HG02759 (cell line): ENCODE measurements at regions not wholly inside any gene's neighbourhood (a gene's known extent, or its start where the extent isn't known, plus 50 kb on each side); places are given as distances from the start of the nearest gene placed in this dataset.
"Not testable (repeated sequence)": the region's sequence is repeated elsewhere in the genome, so short reads cannot be mapped to it uniquely, and the experiment has no call there.

Experiments
- ATAC-seq: cut with Tn5 transposase; IDR thresholded peaks from one replicate; pipeline ENCODE4 v1.9.1; 2021; ENCODE audit warnings: mild to moderate bottlenecking, moderate library complexity; ENCODE audit not compliant: unreplicated experiment

DNA sequence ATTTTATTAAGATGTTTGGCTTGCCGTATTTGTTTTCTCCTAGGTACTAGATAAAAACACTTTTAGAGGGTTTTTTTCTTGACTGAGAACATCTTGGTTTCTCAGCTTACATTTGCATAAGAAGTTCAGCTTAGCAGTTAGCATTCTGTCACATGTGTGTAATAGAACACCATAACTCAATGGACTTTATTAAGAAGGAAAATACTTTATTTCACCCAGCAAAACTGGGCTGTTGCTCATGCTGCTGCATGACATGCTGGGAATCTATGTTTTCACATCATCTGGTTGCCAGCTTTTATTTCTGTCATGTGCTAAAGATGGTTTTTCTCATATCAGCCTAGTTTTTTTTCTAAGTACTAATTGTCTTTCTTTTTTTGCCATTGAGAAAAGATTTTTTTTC, 144.6 kb downstream of the UTRN start:
- ATAC-seq = no peak

GRCh38 chr6:144433446-144433845, 148.3 kb downstream of the UTRN start:
- not testable (repeated sequence) for ATAC-seq

- no peak for ATAC-seq
These were observed 149.3 kb downstream of the UTRN start for GRCh38 chr6:144434308-144434990.

DNA sequence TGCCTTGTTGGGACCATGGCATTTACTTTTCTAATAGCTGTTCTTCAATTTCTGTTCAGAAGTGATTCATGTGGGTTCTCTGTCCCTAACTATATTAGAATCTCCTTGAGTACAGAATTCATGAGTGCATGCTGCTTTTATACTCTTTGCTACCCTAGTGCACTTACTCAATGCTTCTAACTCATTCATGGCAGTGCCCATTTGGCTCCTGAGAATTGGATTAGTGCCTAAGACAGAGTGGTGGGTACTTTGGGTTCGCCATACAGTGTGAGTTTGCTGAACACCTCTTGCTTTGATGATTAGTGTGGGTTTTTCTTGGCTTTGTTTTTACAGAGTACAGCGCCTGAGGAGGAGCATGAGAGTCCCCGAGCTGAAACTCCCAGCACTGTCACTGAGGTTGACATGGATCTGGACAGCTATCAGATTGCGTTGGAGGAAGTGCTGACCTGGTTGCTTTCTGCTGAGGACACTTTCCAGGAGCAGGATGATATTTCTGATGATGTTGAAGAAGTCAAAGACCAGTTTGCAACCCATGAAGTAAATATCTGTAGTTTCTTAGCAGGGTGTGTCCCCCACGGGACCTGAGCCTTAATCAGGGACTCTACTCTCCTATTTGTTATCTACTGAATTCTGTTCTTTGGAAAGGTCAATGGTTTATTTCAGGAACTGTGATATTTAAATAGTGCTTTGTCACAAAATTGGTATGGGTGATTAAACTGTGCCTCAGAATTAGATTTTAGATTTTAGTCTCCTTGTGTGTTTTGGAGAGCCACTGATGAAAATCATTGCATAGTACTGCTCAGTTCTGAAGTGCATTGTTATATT, 150.7 kb downstream of the UTRN start:
- ATAC-seq = no peak

GRCh38 chr6:144437105-144437504, 152.0 kb downstream of the UTRN start:
- no peak for ATAC-seq

GRCh38 chr6:144438103-144438502, 153.0 kb downstream of the UTRN start:
- ATAC-seq = no peak

- ATAC-seq = no peak
These were observed 153.9 kb downstream of the UTRN start for GRCh38 chr6:144439016-144439415.

DNA sequence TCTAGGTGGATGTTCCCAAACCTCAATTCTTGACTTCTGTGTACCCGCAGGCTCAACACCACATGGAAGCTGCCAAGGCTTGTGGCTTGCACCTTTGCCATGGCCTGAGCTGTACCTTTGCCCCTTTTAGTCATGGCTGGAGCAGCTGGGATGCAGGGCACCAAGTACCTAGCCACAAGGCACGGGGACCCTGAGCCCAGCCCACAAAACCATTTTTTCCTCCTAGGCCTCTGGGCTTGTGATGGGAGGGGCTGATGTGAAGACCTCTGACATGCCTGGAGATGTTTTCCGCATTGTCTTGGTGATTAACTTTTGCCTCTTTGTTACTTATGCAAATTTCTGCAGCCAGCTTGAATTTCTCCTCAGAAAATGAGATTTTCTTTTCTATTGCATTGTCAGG, 156.7 kb downstream of the UTRN start:
- not testable (repeated sequence) for ATAC-seq

DNA sequence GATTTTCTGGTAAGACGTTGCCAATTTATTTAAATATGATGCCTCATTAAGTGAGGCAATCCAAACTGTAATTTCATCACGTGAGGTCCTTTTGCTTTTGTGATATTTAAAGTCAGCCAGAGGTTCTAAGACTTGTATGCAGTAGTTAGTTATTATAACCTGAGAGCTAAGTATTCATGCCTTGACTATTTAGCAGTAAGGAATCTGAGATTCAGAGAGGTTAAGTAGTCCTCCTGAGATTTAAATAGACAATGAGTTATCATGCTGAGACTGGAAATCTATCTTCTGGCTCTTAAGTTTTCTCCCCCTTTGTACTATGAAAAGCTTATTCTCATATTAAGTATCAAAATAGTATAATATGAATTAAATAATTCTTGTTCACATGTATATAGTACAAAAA, 158.0 kb downstream of the UTRN start:
- ATAC-seq = no peak

DNA sequence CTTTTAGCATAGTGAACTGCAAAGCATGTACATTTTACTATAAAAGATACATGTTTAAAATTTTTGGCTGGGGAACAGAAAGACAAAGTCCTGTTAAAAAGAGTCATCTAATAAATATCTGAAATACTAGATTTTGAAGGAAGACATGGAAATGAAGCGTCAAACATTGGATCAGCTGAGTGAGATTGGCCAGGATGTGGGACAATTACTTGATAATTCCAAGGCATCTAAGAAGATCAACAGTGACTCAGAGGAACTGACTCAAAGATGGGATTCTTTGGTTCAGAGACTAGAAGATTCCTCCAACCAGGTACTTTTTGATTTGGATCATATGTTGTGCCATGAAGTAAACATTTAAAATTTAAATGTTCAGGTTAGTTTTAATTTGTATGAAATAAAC, 162.3 kb downstream of the UTRN start:
- ATAC-seq = no peak

GRCh38 chr6:144449218-144449617, 164.1 kb downstream of the UTRN start:
- ATAC-seq = no peak

- ATAC-seq = no peak
These were observed 164.9 kb downstream of the UTRN start for GRCh38 chr6:144449911-144450597.

DNA sequence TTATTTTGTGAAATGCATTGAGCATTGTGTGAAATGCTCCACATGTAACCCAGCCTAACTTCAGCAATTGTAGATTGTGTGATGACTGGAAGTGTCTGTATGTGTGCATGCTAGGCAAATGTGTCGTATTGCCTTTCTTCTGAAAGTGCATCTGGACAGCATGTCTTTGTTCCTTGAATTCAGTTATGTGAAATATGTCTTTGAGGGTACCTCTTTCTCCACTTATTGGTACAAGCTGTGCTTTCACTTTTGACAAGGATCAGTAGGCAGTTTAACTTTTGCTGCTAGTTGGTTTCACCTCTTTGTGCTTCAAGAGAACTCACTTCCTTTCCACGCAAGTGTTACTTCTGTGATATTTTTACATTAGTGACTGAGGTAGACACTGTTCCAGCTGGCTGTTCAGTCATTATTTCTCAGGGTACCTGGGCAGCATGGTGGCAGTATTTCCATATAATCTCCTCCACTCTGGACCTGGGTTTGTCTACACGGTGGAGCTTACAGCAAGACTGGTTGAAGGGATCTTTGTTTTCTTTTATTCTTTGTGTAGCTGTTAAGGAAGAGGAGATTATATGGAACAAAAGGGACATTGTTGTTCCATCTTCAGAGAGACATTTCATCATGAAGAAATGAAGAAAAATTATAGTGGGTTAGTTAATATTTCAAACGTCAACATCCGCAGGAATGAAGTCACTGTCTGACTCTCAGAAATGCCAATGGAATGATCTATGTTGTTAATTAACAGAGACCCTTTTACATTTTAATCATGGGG, 175.4 kb downstream of the UTRN start:
- ATAC-seq = peak; percentile 63

DNA sequence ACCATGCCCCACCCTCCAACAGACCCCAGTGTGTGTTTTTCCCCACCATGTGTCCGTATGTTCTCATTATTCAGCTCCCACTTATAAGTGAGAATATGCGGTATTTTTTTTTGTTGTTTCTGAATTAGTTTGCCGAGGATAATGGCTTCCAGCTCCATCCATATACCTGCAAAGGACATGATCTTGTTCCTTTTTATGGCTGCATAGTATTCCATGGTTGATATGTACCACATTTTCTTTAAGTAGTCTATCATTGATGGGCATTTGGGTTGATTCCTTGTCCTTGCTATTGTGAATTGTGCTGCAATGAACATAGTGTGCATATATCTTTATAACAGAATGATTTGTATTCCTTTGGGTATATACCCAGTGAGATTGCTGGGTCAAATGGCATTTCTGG, 176.9 kb downstream of the UTRN start:
- no peak for ATAC-seq

DNA sequence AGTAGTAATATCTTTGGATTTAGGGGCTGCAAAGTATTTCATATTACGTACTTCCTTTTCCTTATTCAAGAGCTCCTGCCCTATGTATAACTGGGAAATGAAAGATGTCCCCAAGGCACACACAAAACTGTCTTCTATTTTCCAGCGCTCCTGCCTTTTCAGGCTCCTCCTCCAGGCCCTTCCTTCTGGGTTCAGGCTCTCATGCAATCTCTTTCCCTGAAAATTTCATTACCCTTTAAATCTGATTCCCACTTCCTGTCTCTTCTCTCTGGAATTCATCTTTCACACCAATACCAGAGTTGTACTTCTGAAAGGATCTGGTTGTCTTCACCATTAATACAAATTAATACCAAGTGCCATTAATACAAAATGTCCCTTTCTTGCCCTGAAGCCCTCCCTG, 181.6 kb downstream of the UTRN start:
- ATAC-seq = no peak

- no peak for ATAC-seq
These were observed 182.1 kb downstream of the UTRN start for GRCh38 chr6:144467172-144467762.

GRCh38 chr6:144467921-144468320, 182.8 kb downstream of the UTRN start:
- no peak for ATAC-seq

DNA sequence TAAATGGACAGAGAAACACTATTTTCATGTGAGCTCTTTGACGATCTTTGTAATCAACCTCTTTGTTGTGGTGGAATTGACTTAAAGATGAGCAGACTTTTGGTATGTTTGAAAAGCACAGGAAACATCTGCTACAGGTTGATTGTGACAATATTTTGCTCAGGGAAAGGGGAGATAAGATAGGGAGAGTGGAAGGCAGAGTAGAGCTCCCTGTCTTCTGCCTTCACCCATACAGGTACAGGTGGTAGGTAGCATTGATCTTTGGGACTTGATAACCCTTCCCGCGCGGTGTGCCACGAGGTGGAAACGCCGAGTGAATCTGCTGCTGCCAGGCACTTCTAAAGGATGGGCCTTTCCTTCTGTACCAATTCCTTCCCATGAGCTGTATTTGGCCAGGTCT, 183.6 kb downstream of the UTRN start:
- ATAC-seq = no peak

- ATAC-seq = peak; percentile 77
These were observed 184.0 kb downstream of the UTRN start for GRCh38 chr6:144469144-144469575.

- not testable (repeated sequence) for ATAC-seq
These were observed 185.1 kb downstream of the UTRN start for GRCh38 chr6:144470201-144470600.

DNA sequence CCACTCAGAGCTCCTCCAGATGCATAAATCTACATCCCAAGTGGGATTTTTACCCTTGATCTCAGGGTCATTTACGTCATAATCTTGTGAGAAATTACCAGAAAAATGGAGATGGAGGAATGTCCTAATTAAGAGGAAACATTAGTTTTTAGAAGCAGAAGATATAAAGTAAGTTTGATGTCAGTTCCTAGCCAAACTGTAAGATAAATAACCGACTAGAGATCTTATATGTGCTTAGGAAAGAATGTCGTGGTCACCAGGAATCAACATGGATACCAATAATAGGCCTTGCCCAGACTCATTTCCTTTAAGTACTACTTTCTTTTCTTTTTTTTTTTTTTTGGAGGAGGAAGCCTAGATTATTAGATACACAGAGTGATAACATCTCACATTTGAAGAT, 186.9 kb downstream of the UTRN start:
- ATAC-seq = no peak
